ENCODE measurements at regions not wholly inside any gene's neighbourhood (a gene's known extent, or its start where the extent isn't known, plus 50 kb on each side); places are given as distances from the start of the nearest gene placed in this dataset.

DNA sequence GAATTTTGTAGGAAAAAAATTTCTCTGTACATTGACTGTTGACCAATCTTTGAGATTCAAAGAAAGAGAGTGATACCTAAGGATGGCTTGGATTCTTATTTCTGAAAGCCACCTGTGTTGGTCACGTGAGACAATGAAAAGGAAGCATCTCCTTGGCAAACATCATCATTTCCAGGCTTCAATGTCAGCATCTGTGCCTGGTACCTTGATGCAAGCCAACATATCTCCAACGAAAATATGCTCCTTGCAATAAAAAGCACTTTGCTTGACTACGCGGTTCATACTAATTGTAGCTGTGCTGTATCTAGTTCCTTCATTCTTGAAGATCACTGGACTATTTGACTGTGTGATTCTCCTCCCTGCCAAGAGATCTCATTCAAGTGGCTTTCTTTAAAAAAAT is 503.4 kb upstream of the PSMD7 start:
- WGBS, 2 experiments (ENCODE audit: insufficient coverage in 2 of 2): 92% methylated on average over 4 of the region's 4 CpGs

DNA sequence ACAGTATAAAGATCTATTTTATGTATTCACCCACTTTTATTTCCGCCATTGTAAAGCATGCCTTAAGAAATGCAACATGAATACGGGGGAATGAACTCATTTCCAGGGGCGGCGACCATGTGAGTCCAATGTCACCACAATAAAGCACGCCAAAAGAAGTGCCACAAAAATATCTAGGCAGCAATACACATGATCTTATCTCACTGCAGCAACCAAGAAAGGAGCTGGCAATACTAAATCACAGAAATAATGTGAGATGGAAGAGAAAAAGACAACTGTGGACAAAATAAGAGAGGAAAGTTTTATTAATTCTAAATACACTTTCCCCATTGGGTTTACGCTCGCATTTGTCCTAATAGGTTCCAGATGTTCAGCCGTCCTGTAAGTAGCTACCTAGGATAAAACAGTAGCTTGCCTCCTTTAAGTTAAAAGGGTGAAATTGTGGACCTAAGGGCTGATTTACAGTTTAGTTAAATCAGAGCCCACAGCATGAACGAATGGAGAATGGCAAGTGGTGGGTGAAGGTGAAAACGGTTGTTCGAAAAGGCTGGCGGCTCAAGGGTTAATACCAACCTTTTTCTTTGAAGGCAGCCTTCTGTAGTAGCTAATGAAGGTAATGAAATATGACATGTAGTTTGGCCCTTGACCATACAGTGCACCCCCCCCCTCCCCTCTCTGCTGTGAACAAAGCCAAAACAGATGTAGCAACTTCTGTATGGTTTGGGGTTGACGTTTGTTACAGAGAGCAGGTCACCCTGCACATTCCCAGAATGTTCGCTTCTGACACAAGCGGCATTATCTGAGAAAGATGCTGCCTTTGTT is 504.2 kb upstream of the PSMD7 start:
- Histone ChIP-seq H3K4me3 (ENCODE audit: extremely low read depth, insufficient read depth, low read length, poor library complexity, severe bottlenecking) (no peak overlapping the region), H3K9me3 (ENCODE audit: control insufficient read depth, low read length) (no peaks in the 10 kb centered on the region), H3K4me1 (ENCODE audit: control insufficient read depth, insufficient read depth, low read length, poor library complexity, severe bottlenecking) (no peaks in the 10 kb centered on the region), H3K27ac (ENCODE audit: low read depth, low read length, severe bottlenecking) (no peak overlapping the region), H3K36me3 (ENCODE audit: control insufficient read depth, insufficient read depth, low read length) (no peaks in the 10 kb centered on the region)
- WGBS, 2 experiments (ENCODE audit: insufficient coverage in 2 of 2): 85 to 92% methylated on average over 6 to 7 of the region's 15 CpGs

More for the DNA sequence above, 503.4 kb upstream of the PSMD7 start:
- no peak overlapping the region for H3K27ac ChIP-seq (ENCODE audit: low read depth, low read length, severe bottlenecking)
- H3K4me3 ChIP-seq (ENCODE audit: extremely low read depth, insufficient read depth, low read length, poor library complexity, severe bottlenecking): no peak overlapping the region
- H3K9me3 ChIP-seq (ENCODE audit: control insufficient read depth, low read length): no peaks in the 10 kb centered on the region
- no peaks in the 10 kb centered on the region for H3K4me1 ChIP-seq (ENCODE audit: control insufficient read depth, insufficient read depth, low read length, poor library complexity, severe bottlenecking)
- no peaks in the 10 kb centered on the region for H3K36me3 ChIP-seq (ENCODE audit: control insufficient read depth, insufficient read depth, low read length)

DNA sequence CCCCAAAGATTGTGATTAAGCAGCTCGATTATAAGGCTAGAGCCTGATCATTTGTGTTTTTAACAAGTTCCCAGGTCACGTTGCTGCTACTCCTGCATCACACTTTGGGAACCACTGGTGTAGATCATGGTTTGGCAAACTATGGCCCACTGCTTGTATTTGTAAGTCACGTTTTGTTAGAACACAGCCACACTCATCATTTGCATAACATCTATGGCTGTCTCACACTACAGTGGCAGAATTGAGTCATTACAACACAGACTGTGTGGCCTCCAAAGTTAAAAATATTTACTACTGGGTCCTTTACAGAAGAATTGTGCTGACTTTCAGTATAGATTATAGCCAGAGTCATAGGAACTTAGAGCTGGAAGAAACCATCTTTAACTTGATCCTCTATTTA is 515.3 kb upstream of the PSMD7 start:
- Histone ChIP-seq H3K36me3 (ENCODE audit: control insufficient read depth, insufficient read depth, low read length) (no peaks in the 10 kb centered on the region), H3K9me3 (ENCODE audit: control insufficient read depth, low read length) (no peaks in the 10 kb centered on the region), H3K4me3 (ENCODE audit: extremely low read depth, insufficient read depth, low read length, poor library complexity, severe bottlenecking) (no peak overlapping the region), H3K4me1 (ENCODE audit: control insufficient read depth, insufficient read depth, low read length, poor library complexity, severe bottlenecking) (no peaks in the 10 kb centered on the region), H3K27ac (ENCODE audit: low read depth, low read length, severe bottlenecking) (no peak overlapping the region)
- 88 to 96% methylated on average over 3 of the region's 3 CpGs for WGBS, 2 experiments (ENCODE audit: insufficient coverage in 2 of 2)

DNA sequence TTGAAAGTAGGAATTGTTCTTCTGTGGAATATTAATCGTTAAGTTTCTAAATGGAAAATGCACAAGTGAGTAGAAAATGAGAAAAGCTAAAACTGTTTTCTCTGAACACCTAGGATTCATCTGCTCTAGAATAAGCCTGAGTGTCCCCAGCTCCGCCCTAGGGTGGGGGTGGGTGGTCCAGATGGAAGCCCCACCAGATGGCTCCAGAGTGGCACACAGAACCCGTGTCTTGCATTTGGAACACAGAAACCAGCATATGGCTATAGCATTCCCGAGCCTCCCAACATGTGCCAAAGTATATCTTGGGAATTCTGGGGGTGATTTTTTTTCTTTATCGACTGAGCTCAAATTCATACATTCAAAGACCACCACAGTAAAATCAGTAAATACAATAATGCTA is 517.7 kb upstream of the PSMD7 start:
- H3K4me3 ChIP-seq (ENCODE audit: extremely low read depth, insufficient read depth, low read length, poor library complexity, severe bottlenecking): no peak overlapping the region
- no peaks in the 10 kb centered on the region for H3K4me1 ChIP-seq (ENCODE audit: control insufficient read depth, insufficient read depth, low read length, poor library complexity, severe bottlenecking)
- H3K27ac ChIP-seq (ENCODE audit: low read depth, low read length, severe bottlenecking): no peak overlapping the region
- H3K36me3 ChIP-seq (ENCODE audit: control insufficient read depth, insufficient read depth, low read length): no peaks in the 10 kb centered on the region
- WGBS, 2 experiments (ENCODE audit: insufficient coverage in 2 of 2): 67 to 100% methylated on average over 1 of the region's 5 CpGs
- no peaks in the 10 kb centered on the region for H3K9me3 ChIP-seq (ENCODE audit: control insufficient read depth, low read length)

DNA sequence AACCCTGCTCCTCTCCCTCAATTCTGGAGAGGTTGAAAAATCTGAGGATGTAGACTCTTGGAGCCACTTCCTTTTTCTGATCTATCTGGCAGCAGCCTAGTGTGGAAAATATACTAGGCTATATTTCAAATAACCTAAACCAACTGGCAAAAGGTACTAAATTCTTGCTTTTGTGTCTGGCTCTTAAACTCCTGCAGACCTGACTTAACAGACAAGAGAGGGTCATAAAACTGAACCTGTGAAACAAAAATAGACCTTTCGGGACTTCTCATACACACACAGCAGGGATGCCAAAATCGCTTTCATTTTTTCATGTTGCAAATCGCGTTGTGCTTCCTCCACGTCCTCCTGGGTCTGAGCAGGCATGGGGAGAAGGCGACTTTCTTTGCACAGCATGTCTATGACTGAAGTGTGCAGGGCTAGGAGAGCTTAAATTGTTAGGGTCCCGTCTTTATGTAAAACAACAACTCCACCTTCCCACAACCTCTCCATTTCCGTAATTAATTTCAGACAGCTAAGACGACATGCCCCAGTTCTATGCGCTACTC is 520.7 kb upstream of the PSMD7 start:
- Histone ChIP-seq H3K9me3 (ENCODE audit: control insufficient read depth, low read length) (no peaks in the 10 kb centered on the region), H3K4me1 (ENCODE audit: control insufficient read depth, insufficient read depth, low read length, poor library complexity, severe bottlenecking) (no peaks in the 10 kb centered on the region), H3K27ac (ENCODE audit: low read depth, low read length, severe bottlenecking) (no peak overlapping the region), H3K36me3 (ENCODE audit: control insufficient read depth, insufficient read depth, low read length) (no peaks in the 10 kb centered on the region), H3K4me3 (ENCODE audit: extremely low read depth, insufficient read depth, low read length, poor library complexity, severe bottlenecking) (no peak overlapping the region)
- 82 to 100% methylated on average over 2 to 8 of the region's 10 CpGs for WGBS, 2 experiments (ENCODE audit: insufficient coverage in 2 of 2)

DNA sequence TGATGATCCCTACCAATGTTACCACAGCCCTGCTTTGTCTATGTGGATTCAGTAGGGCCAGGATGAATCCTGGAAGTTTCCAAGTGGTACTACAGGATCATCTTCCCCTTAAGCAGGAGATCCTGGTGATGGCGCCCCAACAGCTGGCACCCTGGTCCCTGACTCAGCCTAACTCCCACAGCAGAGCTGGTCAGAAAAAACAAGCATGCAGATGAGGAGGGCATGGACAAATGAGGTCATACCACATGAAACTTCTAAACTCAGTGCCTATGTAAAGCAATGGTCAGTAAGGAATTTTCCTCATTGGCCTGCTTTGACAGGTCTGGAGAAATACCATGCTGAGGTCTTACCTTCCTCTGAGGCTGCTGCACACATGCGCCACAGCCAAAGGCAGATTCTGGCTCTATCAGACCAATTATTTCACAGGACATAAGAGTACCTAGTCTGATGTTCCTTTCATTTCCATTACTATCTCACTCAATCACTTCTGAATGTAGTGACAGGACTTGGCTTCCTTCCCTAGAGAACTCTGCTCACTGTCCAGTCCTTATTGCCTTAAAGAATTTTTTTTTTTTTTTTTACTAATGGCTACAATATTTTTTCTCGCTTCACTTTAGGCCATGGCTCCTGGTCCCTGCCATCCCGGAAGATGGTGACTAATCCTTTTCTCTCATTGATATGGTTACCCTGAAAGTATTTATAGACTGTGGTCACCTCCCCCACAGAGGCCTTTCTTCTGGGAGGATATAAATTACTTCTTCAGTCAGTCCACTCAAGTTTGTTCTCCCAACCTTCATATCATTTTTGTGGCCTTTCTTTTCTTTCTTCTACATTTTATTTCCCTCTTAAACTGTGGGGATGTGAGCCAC is 525.2 kb upstream of the PSMD7 start:
- Histone ChIP-seq H3K9me3 (ENCODE audit: control insufficient read depth, low read length) (no peaks in the 10 kb centered on the region), H3K36me3 (ENCODE audit: control insufficient read depth, insufficient read depth, low read length) (no peaks in the 10 kb centered on the region), H3K4me1 (ENCODE audit: control insufficient read depth, insufficient read depth, low read length, poor library complexity, severe bottlenecking) (no peaks in the 10 kb centered on the region), H3K4me3 (ENCODE audit: extremely low read depth, insufficient read depth, low read length, poor library complexity, severe bottlenecking) (no peak overlapping the region), H3K27ac (ENCODE audit: low read depth, low read length, severe bottlenecking) (no peak overlapping the region)
- WGBS, 2 experiments (ENCODE audit: insufficient coverage in 2 of 2): 100% methylated on average over 1 of the region's 4 CpGs

DNA sequence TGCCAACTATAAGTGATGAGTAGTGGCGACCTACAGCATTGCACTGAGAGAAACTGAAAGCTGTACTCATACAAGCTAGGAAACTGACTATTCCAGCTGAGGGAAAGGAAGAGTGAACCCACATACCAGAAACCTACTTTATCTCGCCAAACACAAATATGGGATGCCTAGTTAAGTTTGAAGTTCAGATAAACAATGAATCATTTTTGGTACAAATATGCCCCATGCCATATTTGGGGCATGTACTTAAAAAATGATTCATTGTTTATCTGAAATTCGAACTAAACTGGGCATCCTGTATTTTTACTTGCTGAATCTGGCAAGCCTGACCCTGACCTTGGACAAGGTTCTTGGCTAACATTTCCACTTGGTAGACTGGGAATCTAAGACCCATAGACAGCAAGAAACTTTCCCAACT is 527.8 kb upstream of the PSMD7 start:
- no peaks in the 10 kb centered on the region for H3K4me1 ChIP-seq (ENCODE audit: control insufficient read depth, insufficient read depth, low read length, poor library complexity, severe bottlenecking)

DNA sequence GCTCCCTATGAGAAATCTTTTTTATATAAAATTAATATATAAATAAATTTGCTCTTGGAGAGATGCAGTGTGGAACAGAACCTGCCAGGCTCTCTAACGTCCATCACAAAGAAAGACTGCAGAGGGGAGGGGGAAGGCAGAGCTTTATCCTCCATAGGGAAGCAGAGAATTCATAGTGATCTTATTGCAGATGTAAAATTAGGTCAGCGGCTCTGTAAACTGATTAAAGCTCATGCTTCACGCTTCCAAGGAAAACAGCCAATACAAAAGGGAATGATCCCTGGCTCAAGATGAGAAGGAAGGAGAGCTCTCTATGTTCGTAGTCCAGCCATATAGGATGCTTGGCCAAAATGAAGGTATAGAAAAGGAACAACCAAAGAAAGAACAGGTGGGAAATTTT is 532.3 kb upstream of the PSMD7 start:
- Histone ChIP-seq H3K4me3 (ENCODE audit: extremely low read depth, insufficient read depth, low read length, poor library complexity, severe bottlenecking) (no peak overlapping the region), H3K27ac (ENCODE audit: low read depth, low read length, severe bottlenecking) (no peak overlapping the region), H3K4me1 (ENCODE audit: control insufficient read depth, insufficient read depth, low read length, poor library complexity, severe bottlenecking) (no peaks in the 10 kb centered on the region), H3K9me3 (ENCODE audit: control insufficient read depth, low read length) (no peaks in the 10 kb centered on the region), H3K36me3 (ENCODE audit: control insufficient read depth, insufficient read depth, low read length) (no peaks in the 10 kb centered on the region)
- WGBS, 2 experiments (ENCODE audit: insufficient coverage in 2 of 2): 83 to 90% methylated on average over 3 to 4 of the region's 4 CpGs

More for the DNA sequence above, 527.8 kb upstream of the PSMD7 start:
- Histone ChIP-seq H3K4me3 (ENCODE audit: extremely low read depth, insufficient read depth, low read length, poor library complexity, severe bottlenecking) (no peak overlapping the region), H3K36me3 (ENCODE audit: control insufficient read depth, insufficient read depth, low read length) (no peaks in the 10 kb centered on the region), H3K27ac (ENCODE audit: low read depth, low read length, severe bottlenecking) (no peak overlapping the region), H3K9me3 (ENCODE audit: control insufficient read depth, low read length) (no peaks in the 10 kb centered on the region)
- 74 to 91% methylated on average over 2 of the region's 3 CpGs for WGBS, 2 experiments (ENCODE audit: insufficient coverage in 2 of 2)

DNA sequence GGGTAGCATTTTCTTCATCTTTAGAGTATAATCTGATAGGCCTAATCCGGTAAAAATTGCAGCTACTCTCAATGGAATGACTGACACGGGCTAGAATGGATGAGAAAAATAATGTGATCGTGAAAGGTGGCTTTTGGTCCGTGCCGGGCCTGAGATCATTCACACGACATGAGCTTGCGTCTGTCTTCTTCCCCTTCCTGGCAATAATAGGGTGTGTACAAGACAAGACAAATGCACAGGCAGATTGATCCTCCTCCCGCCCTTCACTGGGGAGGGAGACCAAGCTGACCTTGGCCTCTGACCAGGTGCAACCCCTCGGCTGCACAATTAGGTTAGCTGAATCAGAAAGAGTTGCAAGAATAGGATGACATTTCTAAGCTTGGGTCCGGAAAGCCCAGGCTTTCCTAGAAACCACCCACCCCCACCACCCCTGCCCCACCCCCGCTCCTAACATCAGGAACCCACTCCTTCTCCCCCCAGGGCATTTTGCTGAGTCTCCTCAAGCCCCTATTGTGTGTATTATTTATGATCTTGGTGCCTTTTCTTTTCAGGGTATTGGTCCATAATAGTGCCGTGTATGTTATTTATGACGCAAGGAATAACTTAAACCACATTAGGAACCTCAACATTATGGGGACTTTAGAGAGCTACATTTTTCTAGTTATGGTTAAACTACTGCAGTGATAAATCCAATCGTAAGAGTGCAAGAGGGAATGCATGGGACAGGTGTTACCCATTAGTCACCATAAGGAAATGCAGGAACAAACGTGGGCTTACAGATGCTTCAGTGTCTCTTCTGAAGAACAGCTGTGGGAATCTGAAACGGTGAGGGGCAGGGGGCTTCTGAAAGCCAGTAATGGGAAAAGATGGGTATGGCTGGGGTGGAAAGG is 540.1 kb upstream of the PSMD7 start:
- 84 to 97% methylated on average over 10 to 11 of the region's 16 CpGs for WGBS, 2 experiments (ENCODE audit: insufficient coverage in 2 of 2)
- Histone ChIP-seq H3K9me3 (ENCODE audit: control insufficient read depth, low read length) (no peaks in the 10 kb centered on the region), H3K36me3 (ENCODE audit: control insufficient read depth, insufficient read depth, low read length) (no peaks in the 10 kb centered on the region), H3K4me1 (ENCODE audit: control insufficient read depth, insufficient read depth, low read length, poor library complexity, severe bottlenecking) (no peaks in the 10 kb centered on the region), H3K27ac (ENCODE audit: low read depth, low read length, severe bottlenecking) (no peak overlapping the region), H3K4me3 (ENCODE audit: extremely low read depth, insufficient read depth, low read length, poor library complexity, severe bottlenecking) (no peak overlapping the region)

DNA sequence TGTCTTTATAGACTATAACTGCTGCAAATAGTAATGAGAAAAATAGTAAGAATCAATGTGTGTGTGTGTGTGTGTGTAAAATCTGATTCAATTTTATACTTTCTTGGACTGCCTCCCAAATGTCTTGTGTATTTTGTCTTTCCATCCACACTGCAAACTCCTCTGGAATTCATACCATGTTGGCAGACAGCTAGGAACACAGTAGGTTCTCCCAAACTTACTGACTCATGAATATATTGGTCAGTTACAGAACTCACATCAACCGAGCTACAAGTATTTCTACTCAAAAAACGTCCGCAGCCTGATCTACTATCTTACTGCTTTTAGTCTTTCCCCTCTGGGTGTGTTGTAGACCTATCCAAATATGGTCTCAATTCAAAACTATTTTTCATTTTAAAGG is 542.7 kb upstream of the PSMD7 start:
- WGBS, 2 experiments (ENCODE audit: insufficient coverage in 2 of 2): 84 to 100% methylated on average over 1 to 3 of the region's 3 CpGs
- H3K4me1 ChIP-seq (ENCODE audit: control insufficient read depth, insufficient read depth, low read length, poor library complexity, severe bottlenecking): no peaks in the 10 kb centered on the region
- no peaks in the 10 kb centered on the region for H3K36me3 ChIP-seq (ENCODE audit: control insufficient read depth, insufficient read depth, low read length)
- H3K27ac ChIP-seq (ENCODE audit: low read depth, low read length, severe bottlenecking): no peak overlapping the region
- H3K9me3 ChIP-seq (ENCODE audit: control insufficient read depth, low read length): no peaks in the 10 kb centered on the region
- H3K4me3 ChIP-seq (ENCODE audit: extremely low read depth, insufficient read depth, low read length, poor library complexity, severe bottlenecking): no peak overlapping the region
